AG04449 (cell line): ENCODE measurements at regions not wholly inside any gene's neighbourhood (a gene's known extent, or its start where the extent isn't known, plus 50 kb on each side); places are given as distances from the start of the nearest gene placed in this dataset.
"Not testable (repeated sequence)": the region's sequence is repeated elsewhere in the genome, so short reads cannot be mapped to it uniquely, and the experiment has no call there.

Experiments used
- CTCF ChIA-PET: fragments of 350-600 bp; formaldehyde crosslinking; extraction: SDS; loops from one replicate; lab custom pipeline; 2021; ENCODE audit warnings: antibody characterized with exemption; lab: Yijun Ruan, JAX
- POLR2A ChIA-PET: fragments of 400-600, 350-600 bp; formaldehyde crosslinking; extraction: SDS; loops from one replicate; lab custom pipeline; 2020; ENCODE audit warnings: antibody characterized with exemption, inconsistent platforms; lab: Yijun Ruan, JAX
- DNase-seq: peaks from one replicate; pipeline ENCODE4 v3.0.0-alpha.2; 2010; ENCODE audit warnings: low read depth, low spot score
- H3K4me3 ChIP-seq: 2 replicates; pipeline ENCODE4 v1.5.1; 2011; ENCODE audit warnings: low read depth, mild to moderate bottlenecking, control low read depth, low read length
- TF ChIP-seq, protein P1 (sequence below): IDR thresholded peaks from one replicate; pipeline ENCODE4 v1.5.1; 2011; ENCODE audit warnings: mild to moderate bottlenecking, moderate library complexity, low read length, control low read depth, inconsistent platforms; ENCODE audit not compliant: insufficient read depth; ENCODE audit errors: missing control alignments

DNA sequence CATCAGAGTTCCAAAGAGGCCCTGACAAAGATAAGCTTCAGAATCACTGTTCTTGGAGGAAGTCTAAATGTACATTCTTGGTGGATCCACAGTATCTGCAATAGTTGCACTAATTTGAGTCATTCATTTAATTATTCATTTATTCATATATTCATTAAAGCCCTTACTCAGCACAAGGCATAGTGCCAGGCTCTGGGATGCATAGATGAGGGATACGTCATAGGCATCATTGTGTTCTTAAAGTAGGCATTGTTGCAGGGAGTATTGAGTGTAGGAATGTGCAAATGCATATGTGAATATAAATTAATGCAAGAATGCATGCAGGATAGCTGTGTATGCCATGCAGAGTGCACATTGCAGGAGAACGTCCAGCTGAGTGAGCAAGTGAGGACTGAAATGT lies 100.7 kb downstream of the DRD1 start:
- ChIA-PET POLR2A (no interaction called here), CTCF (no interaction called here)
- no peak overlapping the region for H3K4me3 ChIP-seq
- DNase-seq, result no peak
- TF ChIP-seq, protein P1, sequence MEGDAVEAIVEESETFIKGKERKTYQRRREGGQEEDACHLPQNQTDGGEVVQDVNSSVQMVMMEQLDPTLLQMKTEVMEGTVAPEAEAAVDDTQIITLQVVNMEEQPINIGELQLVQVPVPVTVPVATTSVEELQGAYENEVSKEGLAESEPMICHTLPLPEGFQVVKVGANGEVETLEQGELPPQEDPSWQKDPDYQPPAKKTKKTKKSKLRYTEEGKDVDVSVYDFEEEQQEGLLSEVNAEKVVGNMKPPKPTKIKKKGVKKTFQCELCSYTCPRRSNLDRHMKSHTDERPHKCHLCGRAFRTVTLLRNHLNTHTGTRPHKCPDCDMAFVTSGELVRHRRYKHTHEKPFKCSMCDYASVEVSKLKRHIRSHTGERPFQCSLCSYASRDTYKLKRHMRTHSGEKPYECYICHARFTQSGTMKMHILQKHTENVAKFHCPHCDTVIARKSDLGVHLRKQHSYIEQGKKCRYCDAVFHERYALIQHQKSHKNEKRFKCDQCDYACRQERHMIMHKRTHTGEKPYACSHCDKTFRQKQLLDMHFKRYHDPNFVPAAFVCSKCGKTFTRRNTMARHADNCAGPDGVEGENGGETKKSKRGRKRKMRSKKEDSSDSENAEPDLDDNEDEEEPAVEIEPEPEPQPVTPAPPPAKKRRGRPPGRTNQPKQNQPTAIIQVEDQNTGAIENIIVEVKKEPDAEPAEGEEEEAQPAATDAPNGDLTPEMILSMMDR, result no peak

GRCh38 chr5:175340180-175340579 lies 103.8 kb downstream of the DRD1 start:
- TF ChIP-seq, protein P1, result no peak
- no peak for DNase-seq
- no peak overlapping the region for H3K4me3 ChIP-seq
- ChIA-PET CTCF (no interaction called here), POLR2A (no interaction called here)

DNA sequence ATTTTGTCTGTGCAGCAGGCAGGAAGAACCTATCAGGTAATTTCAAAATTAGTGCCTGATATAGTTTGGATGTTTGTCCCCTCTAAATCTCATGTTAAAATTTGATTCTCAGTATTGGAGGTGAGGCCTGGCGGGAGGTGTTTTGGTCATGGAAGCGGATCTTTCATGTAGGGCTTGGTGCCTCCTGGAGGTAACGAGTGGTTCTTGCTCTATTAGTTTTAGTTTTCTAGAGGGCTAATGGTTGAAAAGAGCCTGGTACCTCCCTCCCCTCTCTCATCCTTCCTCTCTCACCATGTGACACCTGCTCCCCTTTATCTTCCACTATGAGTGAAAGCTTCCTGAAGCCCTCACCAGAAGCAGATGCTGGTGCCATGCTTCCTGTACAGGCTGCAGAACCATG lies 106.3 kb downstream of the DRD1 start:
- ChIA-PET CTCF (no interaction called here), POLR2A (no interaction called here)
- H3K4me3 ChIP-seq, result no peak overlapping the region
- DNase-seq, result no peak
- TF ChIP-seq, protein P1, result no peak

GRCh38 chr5:175336781-175337180 lies 107.2 kb downstream of the DRD1 start:
- no peak overlapping the region for H3K4me3 ChIP-seq
- ChIA-PET POLR2A (no interaction called here), CTCF (no interaction called here)
- no peak for DNase-seq
- TF ChIP-seq, protein P1, result no peak

- H3K4me3 ChIP-seq, result no peak overlapping the region
- TF ChIP-seq, protein P1, result no peak
- CTCF ChIA-PET, result no interaction called here
- DNase-seq, result no peak
- POLR2A ChIA-PET, result no interaction called here
Observed at GRCh38 chr5:175335691-175336090, 108.3 kb downstream of the DRD1 start.

DNA sequence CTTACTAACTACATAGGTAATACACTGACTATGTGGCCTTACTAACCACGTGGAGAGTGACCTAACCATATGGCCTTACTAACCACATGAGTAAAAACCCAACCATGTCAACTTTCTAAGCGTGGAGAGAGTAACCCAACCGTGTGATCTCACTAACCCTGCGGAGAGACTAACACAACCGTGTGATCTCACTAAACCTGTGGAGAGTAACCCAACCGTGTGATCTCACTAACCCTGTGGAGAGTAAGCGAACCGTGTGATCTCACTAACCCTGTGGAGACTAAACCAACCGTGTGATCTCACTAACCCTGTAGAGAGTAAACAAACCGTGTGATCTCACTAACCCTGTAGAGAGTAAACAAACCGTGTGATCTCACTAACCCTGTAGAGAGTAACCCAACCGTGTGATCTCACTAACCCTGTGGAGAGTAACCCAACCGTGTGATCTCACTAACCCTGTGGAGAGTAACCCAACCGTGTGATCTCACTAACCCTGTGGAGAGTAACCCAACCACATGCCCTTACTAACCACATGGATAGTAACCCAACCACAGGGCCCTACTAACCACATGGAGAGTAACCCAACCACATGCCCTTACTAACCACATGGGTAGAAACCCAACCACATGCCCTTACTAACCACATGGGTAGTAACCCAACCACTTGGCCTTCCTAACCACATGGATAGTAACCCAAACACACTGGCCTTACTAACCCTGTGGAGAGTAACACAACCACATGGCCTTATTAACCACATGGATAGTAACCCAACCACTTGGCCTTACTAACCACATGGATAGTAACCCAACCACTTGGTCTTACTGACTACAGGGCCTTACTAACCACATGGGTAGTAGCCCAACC lies 112.6 kb downstream of the DRD1 start:
- DNase-seq, POLR2A ChIA-PET, CTCF ChIA-PET, H3K4me3 ChIP-seq: not testable (repeated sequence)

DNA sequence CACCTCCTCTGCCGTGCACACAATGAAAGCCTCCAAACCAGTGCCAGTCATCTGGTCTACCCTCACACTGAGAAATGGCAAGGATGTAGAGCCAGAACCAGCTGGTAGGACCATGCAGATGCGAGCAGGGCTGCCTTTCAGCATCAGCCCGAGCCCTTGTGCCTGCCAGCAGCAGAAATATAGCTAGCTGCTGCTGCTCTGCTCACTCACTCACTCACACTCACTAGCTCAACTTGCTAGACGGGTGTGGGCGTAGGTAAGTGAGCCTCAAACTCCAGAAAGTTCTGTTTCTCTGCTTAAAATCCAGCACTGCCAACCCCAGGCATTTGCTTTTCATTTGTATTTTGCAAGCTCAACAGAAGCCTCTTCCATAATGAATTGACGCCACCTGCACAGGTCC lies 114.0 kb downstream of the DRD1 start:
- TF ChIP-seq, protein P1, result no peak
- CTCF ChIA-PET, result no interaction called here
- no peak overlapping the region for H3K4me3 ChIP-seq
- POLR2A ChIA-PET, result no interaction called here
- DNase-seq, result no peak
